ENCODE measurements at regions not wholly inside any gene's neighbourhood (a gene's known extent, or its start where the extent isn't known, plus 50 kb on each side); places are given as distances from the start of the nearest gene placed in this dataset.

- intact Hi-C loops (cut with micrococcal nuclease) (no loop called here), dilution Hi-C loops (cut with HindIII; ENCODE audit: low sequenced_read_pairs, unreplicated experiment) (no loop called here), in situ Hi-C loops (cut with MboI; ENCODE audit: low sequenced_read_pairs) (no loop called here)
- H4K20me1 ChIP-seq (ENCODE audit: insufficient read depth, low read length) = no peaks in the 10 kb centered on the region
- CTCF ChIA-PET = no interaction called here
- no peak overlapping the region for H2AK5ac ChIP-seq (ENCODE audit: low read depth, low read length)
- POLR2A ChIA-PET (ENCODE audit: unreplicated experiment) = no interaction called here
- H3K56ac ChIP-seq (ENCODE audit: extremely low read depth, insufficient read depth, low read length) = no peak overlapping the region
- no peak overlapping the region for H2BK20ac ChIP-seq (ENCODE audit: low read depth, low read length)
- H2AFZ ChIP-seq (replicated peaks; ENCODE audit: low read length, poor library complexity) = no peak overlapping the region
- H3K14ac ChIP-seq (replicated peaks; ENCODE audit: low read depth, low read length) = no peak overlapping the region
- no peak overlapping the region for H4K8ac ChIP-seq (ENCODE audit: low read depth in 2 of 2, low read length in 2 of 2)
- H3K4me2 ChIP-seq (ENCODE audit: low read depth, low read length) = no peak overlapping the region
- DNase-seq (no peak), ATAC-seq (ENCODE audit: low read depth) (no peak)
- H4K91ac ChIP-seq (ENCODE audit: insufficient read depth, low read depth, low read length) = no peak overlapping the region
- H3K27me3 ChIP-seq (ENCODE audit: control insufficient read depth, insufficient read depth, low read length) = peaks cover 5% of the 10 kb centered on the region
- BruUV-seq (replicated peaks) = no TSS peak
- no peak overlapping the region for H4K5ac ChIP-seq (ENCODE audit: low read depth, low read length)
- H3K9ac ChIP-seq (ENCODE audit: low read depth, low read length) = no peak overlapping the region
- H3K4me3 ChIP-seq (ENCODE audit: insufficient read depth, low read depth, low read length) = no peak overlapping the region
- no peaks in the 10 kb centered on the region for H3K79me1 ChIP-seq (ENCODE audit: low read depth in 1 of 2, low read length in 2 of 2)
- no peak overlapping the region for H3K18ac ChIP-seq (ENCODE audit: low read depth, low read length)
- TF ChIP-seq CEBPB (IDR thresholded peaks at IDR 0.05; ENCODE audit: low read depth, low read length) = no peak
- no peak for TF ChIP-seq RFX5 (IDR thresholded peaks at IDR 0.05; ENCODE audit: low read depth, low read length)
- TF ChIP-seq BHLHE40 (IDR thresholded peaks at IDR 0.05; ENCODE audit: low read depth, low read length) = no peak
- no peak for TF ChIP-seq SMC3 (IDR thresholded peaks at IDR 0.05; ENCODE audit: low read depth, low read length)
- TF ChIP-seq RAD21 (IDR thresholded peaks at IDR 0.05; ENCODE audit: low read length) = no peak
- H2BK5ac ChIP-seq (ENCODE audit: low read depth, low read length, poor library complexity, severe bottlenecking) = no peak overlapping the region
- H2BK15ac ChIP-seq (ENCODE audit: low read depth, low read length) = no peak overlapping the region
- no peak overlapping the region for H3K4ac ChIP-seq (ENCODE audit: low read depth, low read length)
- no peaks in the 10 kb centered on the region for H3K9me1 ChIP-seq (ENCODE audit: insufficient read depth, low read length)
- no peak overlapping the region for H3K23ac ChIP-seq (ENCODE audit: low read depth, low read length)
- no peak overlapping the region for H2BK120ac ChIP-seq (ENCODE audit: low read depth, low read length)
- H2AK9ac ChIP-seq (replicated peaks; ENCODE audit: low read depth, low read length, poor library complexity) = no peak overlapping the region
- H3K9me3 ChIP-seq (ENCODE audit: control insufficient read depth, insufficient read depth, low read length) = no peaks in the 10 kb centered on the region
- no peaks in the 10 kb centered on the region for H3K36me3 ChIP-seq (ENCODE audit: control insufficient read depth, insufficient read depth, low read length)
- H3K4me1 ChIP-seq (ENCODE audit: control insufficient read depth, insufficient read depth, low read length) = no peaks in the 10 kb centered on the region
- H3K27ac ChIP-seq (ENCODE audit: insufficient read depth, low read length) = no peak overlapping the region
- 51% methylated on average over 11 of the region's 13 CpGs; no CpG with 5 or more reads in 1 of the 2 experiments for WGBS, 2 experiments (ENCODE audit: extremely low coverage in 2 of 2, insufficient read length in 1 of 2)
Observed at GRCh38 chr21:38075833-38076587, 159.8 kb upstream of the KCNJ6 start.

All from IMR-90 (cell line).